HepG2 (cell line): ENCODE measurements at regions not wholly inside any gene's neighbourhood (a gene's known extent, or its start where the extent isn't known, plus 50 kb on each side); places are given as distances from the start of the nearest gene placed in this dataset.

ENCODE experiments used
- ATAC-seq: fragments of 200-7000 bp; cut with Tn5 transposase; 3 replicates; pipeline ENCODE4 v1.9.1; 2020; ENCODE audit warnings: mild to moderate bottlenecking, moderate library complexity
- BruUV-seq: library from RNA; stranded (reverse); fragments of 400-500 nt; replicated peaks from 2 replicates; lab custom pipeline; 2021; lab: Mats Ljungman, UMichigan
- CTCF ChIA-PET: fragments of 300-600 bp; formaldehyde crosslinking; extraction: SDS; loops from one replicate; lab custom pipeline; 2021; ENCODE audit warnings: low total read pairs, inconsistent platforms, low intra/inter-chr PET ratio; lab: Yijun Ruan, JAX
- POLR2A ChIA-PET: fragments of 350-600 bp; sonication (Branson Sonifier 250); formaldehyde crosslinking; loops from one replicate; lab custom pipeline; 2020; ENCODE audit warnings: antibody characterized with exemption, inconsistent platforms; lab: Yijun Ruan, JAX
- DNase-seq: peaks from one replicate; pipeline ENCODE4 v3.0.0-alpha.2; 2015; ENCODE audit warnings: low spot score
- FAIRE-seq: peaks from 3 replicates; lab custom pipeline; 2011; peaks lifted over from hg19 to GRCh38; lab: Jason Lieb, UNC
- H2AFZ ChIP-seq: one replicate; pipeline ENCODE4 v1.6.1; 2011; ENCODE audit warnings: low read length, inconsistent platforms
- H3K27ac ChIP-seq: fragments of 300-600 bp; 3 replicates; pipeline ENCODE4 v1.8.0; 2011; ENCODE audit warnings: mixed run types, mild to moderate bottlenecking, mixed read lengths, low read length, inconsistent platforms; ENCODE audit not compliant: insufficient read depth; ENCODE audit errors: extremely low read length
- H3K27me3 ChIP-seq, 2 experiments: fragments of 200-600 bp in 1 of 2; 2 replicates in 1 of 2; 3 replicates in 1 of 2; pipeline versions ENCODE4 v1.6.0 to v1.8.0; 2011; ENCODE audit warnings: low read length in 2 of 2, mild to moderate bottlenecking in 2 of 2, moderate library complexity in 2 of 2, inconsistent platforms in 1 of 2; ENCODE audit not compliant: insufficient read depth in 2 of 2, control insufficient read depth in 1 of 2
- H3K36me3 ChIP-seq, 2 experiments: fragments of 200-600 bp in 1 of 2; replicated peaks in 1 of 2; 2 replicates in 1 of 2; 3 replicates in 1 of 2; pipeline versions ENCODE4 v1.5.1 to v1.8.0; 2011; ENCODE audit warnings: low read length in 2 of 2, inconsistent platforms in 1 of 2; ENCODE audit not compliant: insufficient read depth in 2 of 2, control insufficient read depth in 1 of 2
- H3K4me1 ChIP-seq: 2 replicates; pipeline ENCODE4 v1.5.1; 2012; ENCODE audit warnings: low read length, inconsistent platforms; ENCODE audit not compliant: insufficient read depth
- H3K4me2 ChIP-seq: 2 replicates; pipeline ENCODE4 v1.6.0; 2011; ENCODE audit warnings: low read depth, low read length, inconsistent platforms
- H3K4me3 ChIP-seq, 3 experiments: fragments of 200-600 bp in 1 of 3; sonication (generic), shearing (Covaris generic) in 1 of 3; replicated peaks in 1 of 3; 2 replicates each; pipeline ENCODE4 v1.5.1; 2011 to 2016; ENCODE audit warnings: low read length in 3 of 3, inconsistent platforms in 2 of 3, low read depth in 2 of 3, mild to moderate bottlenecking in 2 of 3, control low read depth in 1 of 3, mixed read lengths in 1 of 3; ENCODE audit not compliant: insufficient read depth in 1 of 3
- H3K79me2 ChIP-seq: one replicate; pipeline ENCODE4 v1.6.1; 2011; ENCODE audit warnings: low read length, inconsistent platforms; ENCODE audit not compliant: insufficient read depth
- H3K9ac ChIP-seq: 2 replicates; pipeline ENCODE4 v1.6.0; 2011; ENCODE audit warnings: mild to moderate bottlenecking, low read depth, low read length, inconsistent platforms; ENCODE audit not compliant: insufficient read depth
- H3K9me3 ChIP-seq: 2 replicates; pipeline ENCODE4 v1.5.1; 2012; ENCODE audit warnings: mild to moderate bottlenecking, low read length
- H4K20me1 ChIP-seq: 2 replicates; pipeline ENCODE4 v1.6.0; 2011; ENCODE audit warnings: inconsistent platforms, mild to moderate bottlenecking, low read length, moderate library complexity; ENCODE audit not compliant: insufficient read depth
- CREBL2 ChIP-seq: sonication (generic); formaldehyde crosslinking; IDR thresholded peaks from 2 replicates; pipeline ENCODE4 v1.8.1; 2023; ENCODE audit warnings: missing genetic modification reagents, mild to moderate bottlenecking, borderline replicate concordance
- PHF21A ChIP-seq: sonication (generic); formaldehyde crosslinking; IDR thresholded peaks from 2 replicates; pipeline ENCODE4 v1.5.0; 2020; ENCODE audit warnings: mild to moderate bottlenecking, missing genetic modification reagents
- PRMT3 ChIP-seq: sonication (generic); formaldehyde crosslinking; IDR thresholded peaks from 2 replicates; pipeline ENCODE4 v1.8.1; 2022; ENCODE audit warnings: low read depth, mild to moderate bottlenecking, moderate library complexity, missing genetic modification reagents, borderline replicate concordance
- SAP130 ChIP-seq: IDR thresholded peaks from 2 replicates; pipeline ENCODE4 v1.6.1; 2016; ENCODE audit warnings: low read depth
- SP2 ChIP-seq: sonication (generic); formaldehyde crosslinking; IDR thresholded peaks from 2 replicates; pipeline ENCODE4 v1.5.1; 2020; ENCODE audit warnings: mild to moderate bottlenecking, missing genetic modification reagents
- UBTF ChIP-seq: sonication (generic); formaldehyde crosslinking; IDR thresholded peaks from 2 replicates; pipeline ENCODE4 v1.4.0; 2020; ENCODE audit warnings: mild to moderate bottlenecking, missing genetic modification reagents
- ZBTB7B ChIP-seq: sonication (generic); formaldehyde crosslinking; IDR thresholded peaks from 2 replicates; pipeline ENCODE4 v1.4.0; 2020; ENCODE audit warnings: missing genetic modification reagents
- ZNF205 ChIP-seq: IDR thresholded peaks from 2 replicates; pipeline ENCODE4 v1.6.1; 2018; ENCODE audit warnings: missing biosample characterization, missing genetic modification reagents
- ZNF276 ChIP-seq: sonication (generic); formaldehyde crosslinking; IDR thresholded peaks from 2 replicates; pipeline ENCODE4 v1.4.0; 2020; ENCODE audit warnings: mild to moderate bottlenecking, low read depth, missing genetic modification reagents
- ZNF530 ChIP-seq: sonication (generic); formaldehyde crosslinking; IDR thresholded peaks from 2 replicates; pipeline ENCODE4 v1.5.0; 2020; ENCODE audit warnings: low read depth, mild to moderate bottlenecking, missing genetic modification reagents
- ZNF557 ChIP-seq: sonication (generic); formaldehyde crosslinking; IDR thresholded peaks from 2 replicates; pipeline ENCODE4 v1.4.0; 2020; ENCODE audit warnings: missing genetic modification reagents
- ZNF629 ChIP-seq: sonication (generic); formaldehyde crosslinking; conservative IDR thresholded peaks from 2 replicates; pipeline ENCODE4 v1.5.0; 2020; ENCODE audit warnings: missing genetic modification reagents
- ZXDC ChIP-seq: sonication (generic); formaldehyde crosslinking; IDR thresholded peaks from 2 replicates; pipeline ENCODE4 v1.5.0; 2020; ENCODE audit warnings: mild to moderate bottlenecking, missing genetic modification reagents
- WGBS: methylation state at CpG from one replicate; pipeline ENCODE4 v1.1.6; 2017; ENCODE audit warnings: low lambda C conversion rate; 5-methylcytosine and 5-hydroxymethylcytosine counted together
- in situ Hi-C: cut with HindIII; loops from 2 replicates; pipeline ENCODE4 v1.10.0; 2017; ENCODE audit warnings: low pct_unique_long_range_greater_than_20kb; ENCODE audit not compliant: extremely low pct_ligation_motif_present
- intact Hi-C: fragments of 100-400 bp; cut with micrococcal nuclease; formaldehyde crosslinking; loops from one replicate; pipeline ENCODE4 v1.10.0; 2022; ENCODE audit not compliant: unreplicated experiment

- Histone ChIP-seq H3K9ac (no peak overlapping the region), H3K4me1 (peaks cover 24% of the 10 kb centered on the region), H3K79me2 (no peaks in the 10 kb centered on the region), H4K20me1 (no peaks in the 10 kb centered on the region), H3K4me3 (no peak overlapping the region), H3K9me3 (no peaks in the 10 kb centered on the region), H3K27me3 (no peaks in the 10 kb centered on the region), H3K36me3 (no peaks in the 10 kb centered on the region), H2AFZ (no peak overlapping the region), H3K4me2 (no peak overlapping the region), H3K27ac (no peak overlapping the region)
- ATAC-seq (no peak), DNase-seq (no peak), FAIRE-seq (no peak)
- ChIA-PET POLR2A (no interaction called here), CTCF (no interaction called here)
- in situ Hi-C loops: no loop called here
- 36% methylated on average over 2 of the region's 2 CpGs for WGBS
- intact Hi-C loops: no loop called here
- BruUV-seq: no TSS peak
- TF ChIP-seq PHF21A (CRISPR knock-in tag): no peak
- no peak for TF ChIP-seq PRMT3 (CRISPR knock-in tag)
- no peak for TF ChIP-seq SP2 (CRISPR knock-in tag)
- no peak for TF ChIP-seq UBTF
- TF ChIP-seq SAP130 (CRISPR knock-in tag): no peak
- TF ChIP-seq ZBTB7B (CRISPR knock-in tag): no peak
- TF ChIP-seq CREBL2: no peak
- TF ChIP-seq ZNF629 (CRISPR knock-in tag): no peak
- TF ChIP-seq ZNF205 (CRISPR knock-in tag): no peak
- TF ChIP-seq ZNF530: no peak
- no peak for TF ChIP-seq ZXDC (CRISPR knock-in tag)
- no peak for TF ChIP-seq ZNF276
- no peak for TF ChIP-seq ZNF557 (CRISPR knock-in tag)
Observed at GRCh38 chr1:175844877-175845276, 101.5 kb upstream of the TNR start.
